GM23248 (cell line): ENCODE measurements at regions not wholly inside any gene's neighbourhood (a gene's known extent, or its start where the extent isn't known, plus 50 kb on each side); places are given as distances from the start of the nearest gene placed in this dataset.

ENCODE experiments used
- DNase-seq: peaks from one replicate; pipeline ENCODE4 v3.0.0-alpha.2; 2015
- H2AFZ ChIP-seq: fragments of 200-600 bp; sonication (generic); 2 replicates; pipeline ENCODE4 v1.6.1; 2016; ENCODE audit warnings: antibody characterized with exemption
- H3F3A ChIP-seq: fragments of 200-600 bp; sonication (generic); 2 replicates; pipeline ENCODE4 v1.6.1; 2016; ENCODE audit warnings: mild to moderate bottlenecking, antibody characterized with exemption, mixed run types; ENCODE audit not compliant: insufficient read depth
- H3K27ac ChIP-seq: fragments of 200-600 bp; sonication (generic); 2 replicates; pipeline ENCODE4 v1.5.1; 2016; ENCODE audit warnings: mild to moderate bottlenecking
- H3K27me3 ChIP-seq: fragments of 200-600 bp; sonication (generic); replicated peaks from 2 replicates; pipeline ENCODE4 v1.6.1; 2016; ENCODE audit warnings: mild to moderate bottlenecking; ENCODE audit not compliant: insufficient read depth
- H3K36me3 ChIP-seq: fragments of 200-600 bp; sonication (generic); 2 replicates; pipeline ENCODE4 v1.6.1; 2016; ENCODE audit warnings: low read depth, mild to moderate bottlenecking
- H3K4me1 ChIP-seq: fragments of 200-600 bp; sonication (generic); 2 replicates; pipeline ENCODE4 v1.6.1; 2016; ENCODE audit warnings: mild to moderate bottlenecking; ENCODE audit not compliant: insufficient read depth
- H3K4me2 ChIP-seq: fragments of 200-600 bp; sonication (generic); one replicate; pipeline ENCODE4 v1.6.1; 2016; ENCODE audit warnings: mild to moderate bottlenecking; ENCODE audit not compliant: unreplicated experiment
- H3K4me3 ChIP-seq: fragments of 200-600 bp; sonication (generic); 2 replicates; pipeline ENCODE4 v1.5.1; 2016; ENCODE audit warnings: mild to moderate bottlenecking
- H3K79me2 ChIP-seq: fragments of 200-600 bp; sonication (generic); 2 replicates; pipeline ENCODE4 v1.6.1; 2016; ENCODE audit warnings: mild to moderate bottlenecking; ENCODE audit not compliant: insufficient read depth
- H3K9ac ChIP-seq: fragments of 200-600 bp; sonication (generic); 2 replicates; pipeline ENCODE4 v1.6.1; 2016; ENCODE audit warnings: mild to moderate bottlenecking
- H3K9me2 ChIP-seq: fragments of 200-600 bp; sonication (generic); 2 replicates; pipeline ENCODE4 v1.6.1; 2016; ENCODE audit warnings: mixed run types, mild to moderate bottlenecking, moderate library complexity; ENCODE audit not compliant: insufficient read depth
- H3K9me3 ChIP-seq: fragments of 200-600 bp; sonication (generic); one replicate; pipeline ENCODE4 v1.6.1; 2017; ENCODE audit warnings: low read depth
- H4K20me1 ChIP-seq: fragments of 200-600 bp; sonication (generic); 2 replicates; pipeline ENCODE4 v1.6.0; 2016; ENCODE audit not compliant: insufficient read depth
- EZH2 ChIP-seq: fragments of 200-600 bp; sonication (generic); IDR thresholded peaks from 2 replicates; pipeline ENCODE4 v1.6.1; 2018; ENCODE audit warnings: antibody characterized with exemption, mild to moderate bottlenecking; ENCODE audit not compliant: insufficient read depth, poor library complexity, severe bottlenecking
- EZH2phosphoT487 ChIP-seq: fragments of 200-600 bp; sonication (generic); IDR thresholded peaks from 2 replicates; pipeline ENCODE4 v1.6.1; 2018; ENCODE audit warnings: antibody characterized with exemption, moderate library complexity, mild to moderate bottlenecking, low read depth; ENCODE audit not compliant: insufficient read depth
- WGBS, 2 experiments: methylation state at CpG; one replicate each; pipeline ENCODE4 v1.1.6; 2015 to 2017; ENCODE audit warnings: low lambda C conversion rate in 2 of 2, low coverage in 1 of 2; ENCODE audit errors: missing lambda C conversion rate in 2 of 2; 5-methylcytosine and 5-hydroxymethylcytosine counted together
- in situ Hi-C: fragments of 300-500 bp; cut with MboI; formaldehyde crosslinking; loops from 2 replicates; pipeline ENCODE4 v1.15.0; 2020

DNA sequence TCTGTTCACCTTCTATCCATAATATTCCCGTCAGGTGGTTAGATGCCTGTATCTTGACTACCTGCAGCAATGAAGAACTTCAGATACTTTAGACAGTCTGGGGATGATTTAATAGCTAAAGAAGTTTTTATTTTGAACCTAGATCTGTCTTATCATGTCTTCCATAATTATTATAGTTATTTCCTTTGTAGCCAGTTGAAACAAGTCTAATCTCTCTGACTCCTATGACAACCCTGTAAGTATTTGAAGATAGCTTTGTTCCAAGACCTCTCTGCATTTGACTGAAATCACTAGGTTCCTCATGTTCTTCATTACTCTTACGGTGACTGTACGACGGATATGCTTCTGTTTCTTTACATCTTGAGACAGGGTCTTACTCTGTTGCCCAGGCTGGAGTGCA lies 316.6 kb upstream of the BMP2 start:
- Histone ChIP-seq H3K4me1 (no peaks in the 10 kb centered on the region), H3K27me3 (no peaks in the 10 kb centered on the region), H3K4me2 (no peak overlapping the region), H3K9me2 (no peaks in the 10 kb centered on the region), H3K79me2 (no peaks in the 10 kb centered on the region), H3K27ac (no peak overlapping the region), H3K4me3 (no peak overlapping the region), H3K9me3 (no peaks in the 10 kb centered on the region), H3F3A (no peaks in the 10 kb centered on the region), H3K36me3 (no peaks in the 10 kb centered on the region), H2AFZ (no peak overlapping the region), H3K9ac (no peak overlapping the region), H4K20me1 (no peaks in the 10 kb centered on the region)
- no peak for DNase-seq
- in situ Hi-C loops: no loop called here
- 28 to 34% methylated on average over 4 of the region's 4 CpGs for WGBS, 2 experiments
- no peak for TF ChIP-seq EZH2
- TF ChIP-seq EZH2phosphoT487: no peak

DNA sequence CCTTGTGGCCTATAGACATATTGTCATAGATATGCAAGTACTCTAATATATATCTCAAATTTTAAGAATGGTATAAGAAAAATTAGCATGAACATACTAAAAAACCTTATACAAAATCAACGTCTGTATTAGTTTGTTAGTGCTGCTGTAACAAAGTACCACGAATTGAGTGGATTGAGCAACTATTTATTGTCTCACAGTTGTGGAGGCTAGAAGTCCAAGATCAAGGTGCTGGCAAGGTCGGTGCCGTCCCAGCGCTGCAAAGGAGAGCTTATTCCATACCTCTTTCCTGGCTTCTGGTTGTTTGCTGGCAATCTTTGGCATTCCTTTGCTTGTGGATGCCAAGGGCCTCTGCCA lies 317.6 kb upstream of the FERMT1 start:
- in situ Hi-C loops: no loop called here
- 32 to 41% methylated on average over 5 of the region's 5 CpGs for WGBS, 2 experiments
- no peaks in the 10 kb centered on the region for H3K9me3 ChIP-seq
- DNase-seq: no peak
- H3K4me1 ChIP-seq: no peaks in the 10 kb centered on the region
- TF ChIP-seq EZH2 (no peak), EZH2phosphoT487 (no peak)
- H2AFZ ChIP-seq: no peak overlapping the region
- no peak overlapping the region for H3K4me3 ChIP-seq
- H3K27me3 ChIP-seq: no peaks in the 10 kb centered on the region
- no peaks in the 10 kb centered on the region for H3F3A ChIP-seq
- H3K36me3 ChIP-seq: no peaks in the 10 kb centered on the region
- no peaks in the 10 kb centered on the region for H4K20me1 ChIP-seq
- no peak overlapping the region for H3K9ac ChIP-seq
- no peak overlapping the region for H3K27ac ChIP-seq
- H3K79me2 ChIP-seq: no peaks in the 10 kb centered on the region
- no peaks in the 10 kb centered on the region for H3K9me2 ChIP-seq
- no peak overlapping the region for H3K4me2 ChIP-seq

DNA sequence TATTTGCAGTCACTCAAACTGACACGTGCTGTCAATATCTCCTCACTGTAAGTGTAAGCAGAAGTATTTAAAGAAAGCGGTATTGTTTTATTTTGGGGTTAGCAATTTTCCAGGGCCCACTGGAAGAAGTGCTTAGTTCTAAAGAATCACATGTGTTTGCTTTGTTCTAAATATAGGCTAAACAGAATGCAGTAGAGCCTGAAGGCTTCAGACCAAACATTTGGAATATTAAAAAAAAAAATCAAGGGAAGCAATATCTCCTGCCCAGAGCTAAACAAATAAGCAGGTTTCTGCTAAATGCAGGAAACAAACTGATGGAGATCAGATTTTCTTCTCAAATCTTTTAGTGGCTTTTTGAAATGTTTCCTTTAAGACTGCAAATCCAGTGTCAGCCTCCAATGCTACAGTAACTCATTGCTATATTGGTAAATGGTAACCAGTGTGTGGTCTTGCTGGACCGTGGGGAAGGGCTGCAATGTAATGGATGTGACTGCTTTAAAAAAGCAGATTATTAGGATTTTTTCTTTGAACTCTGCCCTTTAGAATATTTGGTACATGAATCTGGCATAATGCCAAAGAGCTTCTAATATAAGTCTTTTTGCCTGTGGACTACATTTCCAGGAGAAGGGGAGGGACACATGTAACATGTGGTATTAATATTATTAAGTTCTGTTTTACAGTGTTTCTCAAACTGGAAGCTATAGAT lies 317.1 kb upstream of the FERMT1 start:
- Histone ChIP-seq H3F3A (no peaks in the 10 kb centered on the region), H3K36me3 (no peaks in the 10 kb centered on the region), H3K9me2 (no peaks in the 10 kb centered on the region), H3K4me3 (no peak overlapping the region), H3K4me1 (no peaks in the 10 kb centered on the region), H3K27me3 (no peaks in the 10 kb centered on the region), H4K20me1 (no peaks in the 10 kb centered on the region), H3K9me3 (no peaks in the 10 kb centered on the region), H3K9ac (no peak overlapping the region), H2AFZ (no peak overlapping the region), H3K79me2 (no peaks in the 10 kb centered on the region), H3K4me2 (no peak overlapping the region), H3K27ac (no peak overlapping the region)
- TF ChIP-seq EZH2phosphoT487: no peak
- TF ChIP-seq EZH2: no peak
- in situ Hi-C loops: no loop called here
- 29 to 33% methylated on average over 3 of the region's 3 CpGs for WGBS, 2 experiments
- peak; percentile 1 for DNase-seq

GRCh38 chr20:6434131-6434530 lies 311.3 kb upstream of the FERMT1 start:
- Histone ChIP-seq H3K27ac (no peak overlapping the region), H3K9me2 (no peaks in the 10 kb centered on the region), H3K9me3 (no peaks in the 10 kb centered on the region), H3K9ac (no peak overlapping the region), H3K27me3 (no peaks in the 10 kb centered on the region), H4K20me1 (no peaks in the 10 kb centered on the region), H3K79me2 (no peaks in the 10 kb centered on the region), H3F3A (no peaks in the 10 kb centered on the region), H2AFZ (no peak overlapping the region), H3K4me3 (no peak overlapping the region), H3K4me2 (no peak overlapping the region), H3K36me3 (no peaks in the 10 kb centered on the region), H3K4me1 (no peaks in the 10 kb centered on the region)
- TF ChIP-seq EZH2phosphoT487 (no peak), EZH2 (no peak)
- in situ Hi-C loops: no loop called here
- WGBS, 2 experiments: 63 to 65% methylated on average over 2 of the region's 2 CpGs
- no peak for DNase-seq

DNA sequence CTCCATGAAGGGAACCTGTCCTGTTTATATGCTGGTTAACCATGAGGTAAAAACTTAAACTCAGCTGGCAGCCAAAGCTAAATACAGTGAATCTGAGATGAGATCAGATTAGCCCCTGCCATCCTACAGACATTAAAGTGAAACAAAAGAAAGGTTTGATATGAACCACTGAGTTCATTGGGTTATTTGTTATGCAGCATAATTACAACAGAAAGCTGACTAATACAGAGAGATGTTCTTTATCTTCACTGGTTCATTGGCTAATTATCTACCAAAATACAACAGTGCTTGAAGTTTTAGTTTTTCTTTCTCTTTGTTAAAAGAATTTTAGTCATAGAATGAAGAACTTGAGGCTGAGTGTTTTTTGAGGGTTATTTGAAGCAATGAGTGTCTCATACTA lies 307.6 kb upstream of the FERMT1 start:
- H3K27me3 ChIP-seq: no peaks in the 10 kb centered on the region
- DNase-seq: no peak
- H3K9me2 ChIP-seq: no peaks in the 10 kb centered on the region
- H3K4me1 ChIP-seq: no peaks in the 10 kb centered on the region
- in situ Hi-C loops: no loop called here
- H3K36me3 ChIP-seq: no peaks in the 10 kb centered on the region
- H4K20me1 ChIP-seq: no peaks in the 10 kb centered on the region
- no peak overlapping the region for H3K9ac ChIP-seq
- no peak overlapping the region for H3K27ac ChIP-seq
- no peaks in the 10 kb centered on the region for H3F3A ChIP-seq
- H3K79me2 ChIP-seq: no peaks in the 10 kb centered on the region
- TF ChIP-seq EZH2 (no peak), EZH2phosphoT487 (no peak)
- H3K4me3 ChIP-seq: no peak overlapping the region
- no peaks in the 10 kb centered on the region for H3K9me3 ChIP-seq
- H2AFZ ChIP-seq: no peak overlapping the region
- H3K4me2 ChIP-seq: no peak overlapping the region
